Subcutaneous abdominal adipose tissue (tissue), 5 donors: ENCODE measurements at regions not wholly inside any gene's neighbourhood (a gene's known extent, or its start where the extent isn't known, plus 50 kb on each side); places are given as distances from the start of the nearest gene placed in this dataset.

Experiments
- H3K27ac ChIP-seq: one replicate; pipeline ENCODE4 v1.7.0; 2013; ENCODE audit warnings: low read depth, mild to moderate bottlenecking, inconsistent platforms, low read length, moderate library complexity
- H3K27me3 ChIP-seq, 5 donors: one replicate each; pipeline ENCODE4 v1.7.0; 2013; ENCODE audit warnings: low read length in 5 of 5, inconsistent platforms in 1 of 5; ENCODE audit not compliant: control insufficient read depth in 5 of 5, insufficient read depth in 4 of 5
- H3K36me3 ChIP-seq, 5 donors: one replicate each; pipeline ENCODE4 v1.7.0; 2013; ENCODE audit warnings: low read length in 5 of 5; ENCODE audit not compliant: control insufficient read depth in 5 of 5, insufficient read depth in 5 of 5
- H3K4me1 ChIP-seq, 5 donors: one replicate each; pipeline ENCODE4 v1.7.0; 2013; ENCODE audit warnings: low read length in 5 of 5, mild to moderate bottlenecking in 3 of 5, moderate library complexity in 1 of 5; ENCODE audit not compliant: control insufficient read depth in 5 of 5, insufficient read depth in 5 of 5
- H3K4me3 ChIP-seq, 5 donors: one replicate each; pipeline ENCODE4 v1.7.0; 2013; ENCODE audit warnings: low read length in 5 of 5, low read depth in 1 of 5
- H3K9ac ChIP-seq, 5 donors: one replicate each; pipeline ENCODE4 v1.7.0; 2013; ENCODE audit warnings: low read length in 5 of 5, mild to moderate bottlenecking in 4 of 5, moderate library complexity in 3 of 5
- H3K9me3 ChIP-seq, 5 donors: one replicate each; pipeline ENCODE4 v1.7.0; 2013; ENCODE audit warnings: low read length in 5 of 5; ENCODE audit not compliant: control insufficient read depth in 5 of 5
- donor health status: healthy.
- donor health status: healthy.
- donor health status: healthy.
- donor health status: healthy.
- donor health status: healthy.

- H3K9me3 ChIP-seq = peaks cover 0 to 1% (median 0%) of the 10 kb centered on the region in 5 donors
- H3K4me3 ChIP-seq = no peak overlapping the region
- H3K36me3 ChIP-seq = no peaks in the 10 kb centered on the region
- H3K9ac ChIP-seq = no peak overlapping the region
- no peak overlapping the region for H3K27ac ChIP-seq
- H3K27me3 ChIP-seq = peaks cover 0 to 21% (median 4%) of the 10 kb centered on the region in 5 donors
- peaks cover 0 to 4% (median 0%) of the 10 kb centered on the region in 5 donors for H3K4me1 ChIP-seq
Measured at GRCh38 chr2:552906-553305, 124.3 kb downstream of the TMEM18 start.

DNA sequence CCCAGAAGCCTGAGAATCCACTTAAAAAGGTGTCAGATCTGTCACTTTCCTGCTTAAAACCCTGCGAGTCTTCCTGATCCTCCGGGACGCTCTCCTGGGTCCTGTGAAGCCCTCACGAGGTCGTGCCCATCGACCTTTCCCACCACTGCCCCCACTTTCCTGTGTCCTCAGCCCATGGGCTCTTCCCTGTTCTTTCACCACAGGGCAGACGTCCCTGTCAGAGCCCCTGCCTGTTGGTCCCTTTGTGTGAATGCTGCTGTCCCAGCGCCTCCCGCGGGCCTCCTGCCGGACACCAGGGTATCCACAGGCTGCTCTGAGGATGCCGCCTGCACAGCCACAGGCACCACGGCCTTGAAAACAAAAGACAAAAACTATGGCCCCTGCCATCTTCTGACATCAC is 125.6 kb downstream of the TMEM18 start:
- H3K36me3 ChIP-seq = no peaks in the 10 kb centered on the region

DNA sequence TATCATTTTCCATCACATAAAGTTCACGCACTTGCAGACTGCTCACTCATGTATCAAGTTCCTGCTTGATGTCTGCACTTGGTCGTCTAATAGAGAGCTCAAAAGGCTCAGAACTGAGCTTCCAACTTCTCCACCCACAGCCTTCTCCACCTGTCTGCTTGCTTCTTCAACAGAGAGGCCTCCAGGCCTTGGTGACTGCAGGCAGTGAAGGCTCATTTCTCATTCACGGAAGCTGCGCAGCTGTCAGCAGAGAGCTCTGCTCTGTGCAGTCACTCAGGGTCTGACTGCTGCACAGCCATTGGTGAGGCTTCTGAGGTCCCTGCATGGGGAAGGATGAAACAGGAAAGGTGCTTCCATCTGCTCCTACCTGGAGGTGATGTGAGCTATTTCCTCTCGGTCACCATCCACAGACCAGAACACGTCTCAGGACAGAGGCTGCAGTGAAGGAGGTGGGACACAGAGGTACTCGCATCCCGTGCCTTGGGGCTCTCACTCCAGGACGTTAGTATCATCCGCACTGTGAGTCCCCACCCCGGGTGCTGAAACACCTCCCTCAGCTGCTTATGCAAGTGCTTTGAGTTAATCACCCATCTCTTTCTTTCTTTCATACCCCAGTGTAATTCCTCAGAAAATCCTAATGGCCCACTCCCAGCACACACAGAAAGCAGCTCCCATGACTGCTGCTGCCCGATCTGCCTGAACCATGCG is 126.2 kb downstream of the TMEM18 start:
- Histone ChIP-seq H3K27ac (no peak overlapping the region), H3K9me3 (no peaks in the 10 kb centered on the region), H3K4me1 (peaks cover 0 to 3% (median 0%) of the 10 kb centered on the region in 5 donors), H3K36me3 (no peaks in the 10 kb centered on the region), H3K27me3 (peaks cover 0 to 20% (median 0%) of the 10 kb centered on the region in 5 donors), H3K9ac (no peak overlapping the region), H3K4me3 (no peak overlapping the region)

More for the DNA sequence above, 125.6 kb downstream of the TMEM18 start:
- H3K27me3 ChIP-seq = peaks cover 0 to 21% (median 0%) of the 10 kb centered on the region in 5 donors
- no peak overlapping the region for H3K4me3 ChIP-seq
- H3K27ac ChIP-seq = no peak overlapping the region
- H3K4me1 ChIP-seq = peaks cover 0 to 2% (median 0%) of the 10 kb centered on the region in 5 donors
- H3K9ac ChIP-seq = no peak overlapping the region
- no peaks in the 10 kb centered on the region for H3K9me3 ChIP-seq

DNA sequence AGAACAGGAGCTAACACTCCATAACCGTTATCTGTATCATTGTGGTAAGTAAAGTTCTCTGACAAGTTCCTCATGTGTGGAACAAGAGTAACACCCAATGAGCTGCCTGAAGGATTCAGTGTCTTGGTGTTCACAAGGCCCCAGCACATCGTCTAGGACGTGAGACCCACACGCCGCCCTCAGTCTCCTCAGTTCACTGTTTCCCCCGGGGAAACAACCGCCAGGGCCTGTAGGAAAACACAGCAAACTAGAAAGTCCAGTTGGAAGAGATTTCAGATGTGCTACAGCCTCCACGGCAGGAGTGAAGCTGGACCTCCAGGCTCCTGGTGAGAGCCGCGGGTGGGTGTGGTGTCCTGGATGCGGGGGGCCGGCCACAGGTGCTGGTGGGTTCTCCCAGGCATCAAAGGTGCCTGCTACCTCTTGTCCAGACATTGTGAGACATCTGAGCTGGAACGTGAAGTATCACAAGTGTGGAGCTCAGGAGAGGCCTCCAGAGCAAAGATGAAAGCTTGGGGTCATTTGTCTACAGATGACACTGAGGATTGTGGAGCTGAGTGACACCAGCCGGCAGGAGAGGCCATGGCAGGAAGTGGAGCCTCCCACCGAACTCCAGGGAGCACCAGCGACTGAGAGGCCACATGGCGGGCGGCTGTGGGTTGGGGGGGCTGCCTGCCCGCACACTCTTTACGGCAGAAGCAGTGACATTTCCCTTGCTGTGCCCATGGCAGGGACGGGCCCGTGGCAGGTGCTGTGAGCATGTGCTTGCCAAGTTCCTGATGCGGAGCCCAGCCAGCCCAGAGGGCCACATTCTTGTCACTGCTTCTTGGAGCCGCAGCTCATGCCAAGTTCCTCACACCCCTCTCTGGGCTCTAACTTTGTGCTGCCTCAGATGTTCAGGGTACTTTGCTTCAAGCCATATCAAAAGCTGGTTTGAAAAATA is 131.2 kb downstream of the TMEM18 start:
- Histone ChIP-seq H3K27me3 (peaks cover 0 to 11% (median 7%) of the 10 kb centered on the region in 5 donors), H3K4me3 (no peak overlapping the region), H3K4me1 (peaks cover 0 to 3% (median 0%) of the 10 kb centered on the region in 5 donors), H3K36me3 (no peaks in the 10 kb centered on the region), H3K9me3 (peaks cover 0 to under 1% (median 0%) of the 10 kb centered on the region in 5 donors), H3K27ac (no peak overlapping the region), H3K9ac (no peak overlapping the region)

- Histone ChIP-seq H3K9ac (no peak overlapping the region), H3K9me3 (peaks cover 0 to 3% (median 0%) of the 10 kb centered on the region in 5 donors), H3K27ac (no peak overlapping the region), H3K27me3 (peaks cover 0 to 11% (median 7%) of the 10 kb centered on the region in 5 donors), H3K4me3 (no peak overlapping the region), H3K36me3 (no peaks in the 10 kb centered on the region), H3K4me1 (peaks cover 0 to 3% (median 0%) of the 10 kb centered on the region in 5 donors)
Measured at GRCh38 chr2:545228-545627, 132.0 kb downstream of the TMEM18 start.

- Histone ChIP-seq H3K27me3 (no peaks in the 10 kb centered on the region), H3K4me3 (no peak overlapping the region), H3K27ac (no peak overlapping the region), H3K36me3 (no peaks in the 10 kb centered on the region), H3K4me1 (no peaks in the 10 kb centered on the region), H3K9ac (no peak overlapping the region), H3K9me3 (peaks cover 0 to 14% (median 6%) of the 10 kb centered on the region in 5 donors)
Measured at GRCh38 chr2:538646-539045, 138.6 kb downstream of the TMEM18 start.

DNA sequence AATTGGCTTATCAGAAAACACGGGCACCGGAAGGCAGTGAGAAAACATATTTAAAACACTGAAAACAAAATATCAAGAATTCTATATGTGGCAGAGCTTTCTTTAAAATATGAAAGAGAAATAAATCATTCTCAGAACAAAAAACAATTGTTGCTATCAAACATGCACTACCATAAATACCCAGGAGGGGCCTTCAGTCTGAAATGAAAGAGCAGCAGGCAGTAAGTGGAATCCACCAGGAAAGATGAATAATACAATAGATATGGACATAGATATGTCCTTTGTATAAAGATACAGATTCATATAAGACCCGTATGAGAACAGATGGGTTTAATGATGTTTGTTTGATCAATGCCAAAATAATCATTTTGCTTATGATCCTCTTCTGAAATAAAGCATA is 142.0 kb downstream of the TMEM18 start:
- Histone ChIP-seq H3K4me1 (no peaks in the 10 kb centered on the region), H3K9me3 (peaks cover 0 to 22% (median 14%) of the 10 kb centered on the region in 5 donors), H3K27ac (no peak overlapping the region), H3K9ac (no peak overlapping the region), H3K4me3 (no peak overlapping the region), H3K27me3 (no peaks in the 10 kb centered on the region), H3K36me3 (no peaks in the 10 kb centered on the region)

DNA sequence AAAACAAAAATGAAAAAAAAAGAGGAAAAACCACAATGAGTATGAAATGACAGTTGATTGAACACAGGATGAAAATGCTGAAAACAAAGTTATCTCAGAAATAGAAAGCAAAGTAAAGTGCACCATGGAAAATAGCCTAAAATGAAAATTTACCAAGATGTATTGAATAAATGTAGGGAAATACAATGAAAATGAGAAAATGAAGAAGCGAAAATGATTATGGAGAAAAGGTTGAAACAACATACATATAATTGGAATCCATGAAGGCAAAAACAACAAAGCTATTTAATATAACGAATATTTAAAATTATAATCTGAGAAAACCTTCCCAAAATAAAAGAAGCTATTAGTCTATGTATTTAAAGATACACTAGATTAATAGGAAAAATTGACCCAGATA is 147.4 kb downstream of the TMEM18 start:
- H3K9ac ChIP-seq = no peak overlapping the region
- no peaks in the 10 kb centered on the region for H3K4me1 ChIP-seq
- H3K9me3 ChIP-seq = peaks cover 0 to 21% (median 11%) of the 10 kb centered on the region in 5 donors
- no peaks in the 10 kb centered on the region for H3K36me3 ChIP-seq
- no peak overlapping the region for H3K27ac ChIP-seq
- H3K27me3 ChIP-seq = no peaks in the 10 kb centered on the region
- no peak overlapping the region for H3K4me3 ChIP-seq

- H3K27me3 ChIP-seq = no peaks in the 10 kb centered on the region
- no peaks in the 10 kb centered on the region for H3K36me3 ChIP-seq
- no peaks in the 10 kb centered on the region for H3K4me1 ChIP-seq
- peak overlapping the region in 1 of 5 donors; percentile 29 for H3K4me3 ChIP-seq
- H3K27ac ChIP-seq = no peak overlapping the region
- H3K9ac ChIP-seq = no peak overlapping the region
- H3K9me3 ChIP-seq = peaks cover 0 to 21% (median 11%) of the 10 kb centered on the region in 5 donors
Measured at GRCh38 chr2:529424-529823, 147.8 kb downstream of the TMEM18 start.

GRCh38 chr2:527581-527980 is 149.6 kb downstream of the TMEM18 start:
- no peak overlapping the region for H3K4me3 ChIP-seq
- no peak overlapping the region for H3K27ac ChIP-seq
- no peak overlapping the region for H3K9ac ChIP-seq
- peaks cover 0 to 1% (median 0%) of the 10 kb centered on the region in 5 donors for H3K27me3 ChIP-seq
- H3K36me3 ChIP-seq = no peaks in the 10 kb centered on the region
- H3K9me3 ChIP-seq = peaks cover 0 to 19% (median 8%) of the 10 kb centered on the region in 5 donors
- H3K4me1 ChIP-seq = no peaks in the 10 kb centered on the region
